ENCODE measurements at regions not wholly inside any gene's neighbourhood (a gene's known extent, or its start where the extent isn't known, plus 50 kb on each side); places are given as distances from the start of the nearest gene placed in this dataset.

GRCh38 chr4:151459375-151459774 is 50.4 kb downstream of the FHIP1A start:
- POLR2A ChIA-PET (ENCODE audit: low non-redundant PET), result no interaction called here
- DNase-seq (ENCODE audit: low spot score), result no peak
- Histone ChIP-seq H3K36me3 (ENCODE audit: insufficient read depth, low read length, poor library complexity, severe bottlenecking) (no peaks in the 10 kb centered on the region), H3K4me1 (ENCODE audit: insufficient read depth, low read length, poor library complexity, severe bottlenecking) (no peaks in the 10 kb centered on the region), H3K27me3 (replicated peaks; ENCODE audit: insufficient read depth, low read depth, low read length, poor library complexity) (peaks cover 2% of the 10 kb centered on the region), H3K4me3 (ENCODE audit: low read depth, low read length, poor library complexity, severe bottlenecking) (no peak overlapping the region), H3K27ac (ENCODE audit: low read depth, low read length, poor library complexity, severe bottlenecking) (no peak overlapping the region), H3K9me3 (ENCODE audit: low read depth, low read length, poor library complexity, severe bottlenecking) (no peaks in the 10 kb centered on the region)
- no TSS peak for BruUV-seq (replicated peaks)
- intact Hi-C loops (cut with micrococcal nuclease; ENCODE audit: unreplicated experiment), result no loop called here
- TF ChIP-seq EZH2 (IDR thresholded peaks at IDR 0.05; ENCODE audit: borderline replicate concordance, low read depth, low read length, poor library complexity, severe bottlenecking), result no peak
- TF ChIP-seq CTCF (conservative IDR thresholded peaks at IDR 0.05; ENCODE audit: low read depth, low read length), result no peak
- CTCF ChIA-PET, result no interaction called here

GRCh38 chr4:151460434-151460833 is 51.5 kb downstream of the FHIP1A start:
- Histone ChIP-seq H3K4me1 (ENCODE audit: insufficient read depth, low read length, poor library complexity, severe bottlenecking) (no peaks in the 10 kb centered on the region), H3K4me3 (ENCODE audit: low read depth, low read length, poor library complexity, severe bottlenecking) (no peak overlapping the region), H3K36me3 (ENCODE audit: insufficient read depth, low read length, poor library complexity, severe bottlenecking) (no peaks in the 10 kb centered on the region), H3K9me3 (ENCODE audit: low read depth, low read length, poor library complexity, severe bottlenecking) (no peaks in the 10 kb centered on the region), H3K27ac (ENCODE audit: low read depth, low read length, poor library complexity, severe bottlenecking) (no peak overlapping the region), H3K27me3 (replicated peaks; ENCODE audit: insufficient read depth, low read depth, low read length, poor library complexity) (peaks cover 2% of the 10 kb centered on the region)
- peak; percentile 4 for DNase-seq (ENCODE audit: low spot score)
- intact Hi-C loops (cut with micrococcal nuclease; ENCODE audit: unreplicated experiment), result no loop called here
- POLR2A ChIA-PET (ENCODE audit: low non-redundant PET), result no interaction called here
- no TSS peak for BruUV-seq (replicated peaks)
- CTCF ChIA-PET, result no interaction called here
- TF ChIP-seq EZH2 (IDR thresholded peaks at IDR 0.05; ENCODE audit: borderline replicate concordance, low read depth, low read length, poor library complexity, severe bottlenecking) (no peak), CTCF (conservative IDR thresholded peaks at IDR 0.05; ENCODE audit: low read depth, low read length) (no peak)

DNA sequence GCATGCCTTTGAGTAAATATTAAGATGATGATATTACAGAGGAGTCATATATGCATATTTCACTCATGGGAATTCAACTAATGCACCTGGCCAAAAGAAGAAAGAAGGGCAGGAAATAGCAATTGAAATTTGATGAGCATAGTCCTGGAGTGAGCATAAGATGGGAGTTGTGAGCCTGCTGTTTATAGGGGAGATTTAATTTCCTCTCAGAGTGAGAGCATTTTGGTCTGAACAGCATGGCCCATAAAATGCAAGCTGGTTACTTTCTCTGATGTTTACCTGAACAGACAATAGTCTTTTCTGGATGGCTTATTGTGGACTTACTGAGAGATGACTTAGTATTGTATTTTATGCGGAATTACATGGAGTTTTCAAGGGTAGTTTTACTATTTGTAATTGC is 53.6 kb downstream of the FHIP1A start:
- Histone ChIP-seq H3K4me1 (ENCODE audit: insufficient read depth, low read length, poor library complexity, severe bottlenecking) (no peaks in the 10 kb centered on the region), H3K27ac (ENCODE audit: low read depth, low read length, poor library complexity, severe bottlenecking) (no peak overlapping the region), H3K9me3 (ENCODE audit: low read depth, low read length, poor library complexity, severe bottlenecking) (no peaks in the 10 kb centered on the region), H3K4me3 (ENCODE audit: low read depth, low read length, poor library complexity, severe bottlenecking) (no peak overlapping the region), H3K36me3 (ENCODE audit: insufficient read depth, low read length, poor library complexity, severe bottlenecking) (no peaks in the 10 kb centered on the region), H3K27me3 (replicated peaks; ENCODE audit: insufficient read depth, low read depth, low read length, poor library complexity) (no peaks in the 10 kb centered on the region)
- intact Hi-C loops (cut with micrococcal nuclease; ENCODE audit: unreplicated experiment), result no loop called here
- TF ChIP-seq CTCF (conservative IDR thresholded peaks at IDR 0.05; ENCODE audit: low read depth, low read length) (no peak), EZH2 (IDR thresholded peaks at IDR 0.05; ENCODE audit: borderline replicate concordance, low read depth, low read length, poor library complexity, severe bottlenecking) (no peak)
- POLR2A ChIA-PET (ENCODE audit: low non-redundant PET), result no interaction called here
- no TSS peak for BruUV-seq (replicated peaks)
- no peak for DNase-seq (ENCODE audit: low spot score)
- CTCF ChIA-PET, result no interaction called here

All from A673 (cell line).